ENCODE measurements at regions not wholly inside any gene's neighbourhood (a gene's known extent, or its start where the extent isn't known, plus 50 kb on each side); places are given as distances from the start of the nearest gene placed in this dataset.

DNA sequence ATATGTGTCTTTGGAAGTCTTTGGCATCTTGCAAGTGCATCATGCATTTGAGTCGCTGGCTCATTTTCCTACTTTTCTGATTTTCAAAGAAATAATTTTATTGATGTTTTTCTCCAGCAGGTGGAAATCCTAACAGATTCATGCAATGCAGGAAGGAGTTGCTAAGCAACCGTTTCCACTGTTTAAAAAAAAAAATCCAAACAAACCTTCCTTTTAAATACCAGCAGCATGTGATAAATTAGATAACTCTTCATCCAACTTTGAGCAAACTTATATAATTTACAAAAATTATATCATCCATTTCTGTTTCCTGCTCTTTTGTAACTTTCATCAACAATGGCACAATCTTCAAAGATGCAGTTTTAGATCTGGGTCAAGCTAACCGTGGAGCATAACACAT lies 364.1 kb downstream of the MFSD1 start:
- Histone ChIP-seq H3K4me2 (no peak overlapping the region), H3K4me3 (no peak overlapping the region), H4K20me1 (replicated peaks; ENCODE audit: insufficient read depth) (no peaks in the 10 kb centered on the region), H3K79me2 (replicated peaks; ENCODE audit: insufficient read depth) (no peaks in the 10 kb centered on the region), H3K27ac (ENCODE audit: low read depth) (no peak overlapping the region), H3K9me2 (ENCODE audit: insufficient read depth) (0 out of 2 replicates have a peak, but pooled peaks cover 2% of the 10 kb centered on the region), H3F3A (replicated peaks; ENCODE audit: low read depth) (no peaks in the 10 kb centered on the region), H3K36me3 (ENCODE audit: insufficient read depth) (no peaks in the 10 kb centered on the region), H3K4me1 (ENCODE audit: insufficient read depth) (no peaks in the 10 kb centered on the region), H3K27me3 (ENCODE audit: insufficient read depth) (no peaks in the 10 kb centered on the region), H2AFZ (no peak overlapping the region)
- H3K4me3 Mint-ChIP-seq, result no peak overlapping the region
- H3K27me3 Mint-ChIP-seq (ENCODE audit: insufficient read depth, low read depth, poor library complexity), result no peaks in the 10 kb centered on the region
- no peak for TF ChIP-seq ZNF114 (CRISPR knock-in tag; IDR thresholded peaks at IDR 0.05)
- TF ChIP-seq ZNF331 (CRISPR knock-in tag; IDR thresholded peaks at IDR 0.05; ENCODE audit: low read depth), result no peak
- TF ChIP-seq, protein P1, sequence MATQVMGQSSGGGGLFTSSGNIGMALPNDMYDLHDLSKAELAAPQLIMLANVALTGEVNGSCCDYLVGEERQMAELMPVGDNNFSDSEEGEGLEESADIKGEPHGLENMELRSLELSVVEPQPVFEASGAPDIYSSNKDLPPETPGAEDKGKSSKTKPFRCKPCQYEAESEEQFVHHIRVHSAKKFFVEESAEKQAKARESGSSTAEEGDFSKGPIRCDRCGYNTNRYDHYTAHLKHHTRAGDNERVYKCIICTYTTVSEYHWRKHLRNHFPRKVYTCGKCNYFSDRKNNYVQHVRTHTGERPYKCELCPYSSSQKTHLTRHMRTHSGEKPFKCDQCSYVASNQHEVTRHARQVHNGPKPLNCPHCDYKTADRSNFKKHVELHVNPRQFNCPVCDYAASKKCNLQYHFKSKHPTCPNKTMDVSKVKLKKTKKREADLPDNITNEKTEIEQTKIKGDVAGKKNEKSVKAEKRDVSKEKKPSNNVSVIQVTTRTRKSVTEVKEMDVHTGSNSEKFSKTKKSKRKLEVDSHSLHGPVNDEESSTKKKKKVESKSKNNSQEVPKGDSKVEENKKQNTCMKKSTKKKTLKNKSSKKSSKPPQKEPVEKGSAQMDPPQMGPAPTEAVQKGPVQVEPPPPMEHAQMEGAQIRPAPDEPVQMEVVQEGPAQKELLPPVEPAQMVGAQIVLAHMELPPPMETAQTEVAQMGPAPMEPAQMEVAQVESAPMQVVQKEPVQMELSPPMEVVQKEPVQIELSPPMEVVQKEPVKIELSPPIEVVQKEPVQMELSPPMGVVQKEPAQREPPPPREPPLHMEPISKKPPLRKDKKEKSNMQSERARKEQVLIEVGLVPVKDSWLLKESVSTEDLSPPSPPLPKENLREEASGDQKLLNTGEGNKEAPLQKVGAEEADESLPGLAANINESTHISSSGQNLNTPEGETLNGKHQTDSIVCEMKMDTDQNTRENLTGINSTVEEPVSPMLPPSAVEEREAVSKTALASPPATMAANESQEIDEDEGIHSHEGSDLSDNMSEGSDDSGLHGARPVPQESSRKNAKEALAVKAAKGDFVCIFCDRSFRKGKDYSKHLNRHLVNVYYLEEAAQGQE (IDR thresholded peaks at IDR 0.05; ENCODE audit: unreplicated experiment), result no peak
- TF ChIP-seq EZH2phosphoT487 (IDR thresholded peaks at IDR 0.05; ENCODE audit: unreplicated experiment), result no peak
- TF ChIP-seq EZH2 (IDR thresholded peaks at IDR 0.05; ENCODE audit: low read depth, unreplicated experiment), result no peak
- TF ChIP-seq JUNB (IDR thresholded peaks at IDR 0.05; ENCODE audit: unreplicated experiment), result no peak
- TF ChIP-seq CREB1 (CRISPR knock-in tag; IDR thresholded peaks at IDR 0.05; ENCODE audit: low read depth), result no peak
- TF ChIP-seq STAT1 (IDR thresholded peaks at IDR 0.05; ENCODE audit: unreplicated experiment), result no peak
- TF ChIP-seq, protein P2, sequence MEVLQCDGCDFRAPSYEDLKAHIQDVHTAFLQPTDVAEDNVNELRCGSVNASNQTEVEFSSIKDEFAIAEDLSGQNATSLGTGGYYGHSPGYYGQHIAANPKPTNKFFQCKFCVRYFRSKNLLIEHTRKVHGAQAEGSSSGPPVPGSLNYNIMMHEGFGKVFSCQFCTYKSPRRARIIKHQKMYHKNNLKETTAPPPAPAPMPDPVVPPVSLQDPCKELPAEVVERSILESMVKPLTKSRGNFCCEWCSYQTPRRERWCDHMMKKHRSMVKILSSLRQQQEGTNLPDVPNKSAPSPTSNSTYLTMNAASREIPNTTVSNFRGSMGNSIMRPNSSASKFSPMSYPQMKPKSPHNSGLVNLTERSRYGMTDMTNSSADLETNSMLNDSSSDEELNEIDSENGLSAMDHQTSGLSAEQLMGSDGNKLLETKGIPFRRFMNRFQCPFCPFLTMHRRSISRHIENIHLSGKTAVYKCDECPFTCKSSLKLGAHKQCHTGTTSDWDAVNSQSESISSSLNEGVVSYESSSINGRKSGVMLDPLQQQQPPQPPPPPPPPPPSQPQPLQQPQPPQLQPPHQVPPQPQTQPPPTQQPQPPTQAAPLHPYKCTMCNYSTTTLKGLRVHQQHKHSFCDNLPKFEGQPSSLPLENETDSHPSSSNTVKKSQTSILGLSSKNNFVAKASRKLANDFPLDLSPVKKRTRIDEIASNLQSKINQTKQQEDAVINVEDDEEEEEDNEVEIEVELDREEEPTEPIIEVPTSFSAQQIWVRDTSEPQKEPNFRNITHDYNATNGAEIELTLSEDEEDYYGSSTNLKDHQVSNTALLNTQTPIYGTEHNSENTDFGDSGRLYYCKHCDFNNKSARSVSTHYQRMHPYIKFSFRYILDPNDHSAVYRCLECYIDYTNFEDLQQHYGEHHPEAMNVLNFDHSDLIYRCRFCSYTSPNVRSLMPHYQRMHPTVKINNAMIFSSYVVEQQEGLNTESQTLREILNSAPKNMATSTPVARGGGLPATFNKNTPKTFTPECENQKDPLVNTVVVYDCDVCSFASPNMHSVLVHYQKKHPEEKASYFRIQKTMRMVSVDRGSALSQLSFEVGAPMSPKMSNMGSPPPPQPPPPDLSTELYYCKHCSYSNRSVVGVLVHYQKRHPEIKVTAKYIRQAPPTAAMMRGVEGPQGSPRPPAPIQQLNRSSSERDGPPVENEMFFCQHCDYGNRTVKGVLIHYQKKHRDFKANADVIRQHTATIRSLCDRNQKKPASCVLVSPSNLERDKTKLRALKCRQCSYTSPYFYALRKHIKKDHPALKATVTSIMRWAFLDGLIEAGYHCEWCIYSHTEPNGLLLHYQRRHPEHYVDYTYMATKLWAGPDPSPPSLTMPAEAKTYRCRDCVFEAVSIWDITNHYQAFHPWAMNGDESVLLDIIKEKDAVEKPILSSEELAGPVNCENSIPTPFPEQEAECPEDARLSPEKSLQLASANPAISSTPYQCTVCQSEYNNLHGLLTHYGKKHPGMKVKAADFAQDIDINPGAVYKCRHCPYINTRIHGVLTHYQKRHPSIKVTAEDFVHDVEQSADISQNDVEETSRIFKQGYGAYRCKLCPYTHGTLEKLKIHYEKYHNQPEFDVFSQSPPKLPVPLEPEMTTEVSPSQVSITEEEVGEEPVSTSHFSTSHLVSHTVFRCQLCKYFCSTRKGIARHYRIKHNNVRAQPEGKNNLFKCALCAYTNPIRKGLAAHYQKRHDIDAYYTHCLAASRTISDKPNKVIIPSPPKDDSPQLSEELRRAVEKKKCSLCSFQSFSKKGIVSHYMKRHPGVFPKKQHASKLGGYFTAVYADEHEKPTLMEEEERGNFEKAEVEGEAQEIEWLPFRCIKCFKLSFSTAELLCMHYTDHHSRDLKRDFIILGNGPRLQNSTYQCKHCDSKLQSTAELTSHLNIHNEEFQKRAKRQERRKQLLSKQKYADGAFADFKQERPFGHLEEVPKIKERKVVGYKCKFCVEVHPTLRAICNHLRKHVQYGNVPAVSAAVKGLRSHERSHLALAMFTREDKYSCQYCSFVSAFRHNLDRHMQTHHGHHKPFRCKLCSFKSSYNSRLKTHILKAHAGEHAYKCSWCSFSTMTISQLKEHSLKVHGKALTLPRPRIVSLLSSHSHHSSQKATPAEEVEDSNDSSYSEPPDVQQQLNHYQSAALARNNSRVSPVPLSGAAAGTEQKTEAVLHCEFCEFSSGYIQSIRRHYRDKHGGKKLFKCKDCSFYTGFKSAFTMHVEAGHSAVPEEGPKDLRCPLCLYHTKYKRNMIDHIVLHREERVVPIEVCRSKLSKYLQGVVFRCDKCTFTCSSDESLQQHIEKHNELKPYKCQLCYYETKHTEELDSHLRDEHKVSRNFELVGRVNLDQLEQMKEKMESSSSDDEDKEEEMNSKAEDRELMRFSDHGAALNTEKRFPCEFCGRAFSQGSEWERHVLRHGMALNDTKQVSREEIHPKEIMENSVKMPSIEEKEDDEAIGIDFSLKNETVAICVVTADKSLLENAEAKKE (CRISPR knock-in tag; IDR thresholded peaks at IDR 0.05), result no peak
- TF ChIP-seq, protein P3, sequence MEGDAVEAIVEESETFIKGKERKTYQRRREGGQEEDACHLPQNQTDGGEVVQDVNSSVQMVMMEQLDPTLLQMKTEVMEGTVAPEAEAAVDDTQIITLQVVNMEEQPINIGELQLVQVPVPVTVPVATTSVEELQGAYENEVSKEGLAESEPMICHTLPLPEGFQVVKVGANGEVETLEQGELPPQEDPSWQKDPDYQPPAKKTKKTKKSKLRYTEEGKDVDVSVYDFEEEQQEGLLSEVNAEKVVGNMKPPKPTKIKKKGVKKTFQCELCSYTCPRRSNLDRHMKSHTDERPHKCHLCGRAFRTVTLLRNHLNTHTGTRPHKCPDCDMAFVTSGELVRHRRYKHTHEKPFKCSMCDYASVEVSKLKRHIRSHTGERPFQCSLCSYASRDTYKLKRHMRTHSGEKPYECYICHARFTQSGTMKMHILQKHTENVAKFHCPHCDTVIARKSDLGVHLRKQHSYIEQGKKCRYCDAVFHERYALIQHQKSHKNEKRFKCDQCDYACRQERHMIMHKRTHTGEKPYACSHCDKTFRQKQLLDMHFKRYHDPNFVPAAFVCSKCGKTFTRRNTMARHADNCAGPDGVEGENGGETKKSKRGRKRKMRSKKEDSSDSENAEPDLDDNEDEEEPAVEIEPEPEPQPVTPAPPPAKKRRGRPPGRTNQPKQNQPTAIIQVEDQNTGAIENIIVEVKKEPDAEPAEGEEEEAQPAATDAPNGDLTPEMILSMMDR (conservative IDR thresholded peaks at IDR 0.05; ENCODE audit: low read depth in 2 of 2), result no peak
- TF ChIP-seq POLR2AphosphoS5 (IDR thresholded peaks at IDR 0.05; ENCODE audit: low read depth), result no peak
- H3K4me1 Mint-ChIP-seq, result no peaks in the 10 kb centered on the region
- H3K36me3 Mint-ChIP-seq (ENCODE audit: low read depth), result no peaks in the 10 kb centered on the region
- DNase-seq (ENCODE audit: low spot score), result no peak
- no peak overlapping the region for H3K27ac Mint-ChIP-seq
- ATAC-seq, result no peak
- H3K9me3 Mint-ChIP-seq, result no peaks in the 10 kb centered on the region
